Mucosa of stomach (tissue), 1 donor: ENCODE measurements at regions not wholly inside any gene's neighbourhood (a gene's known extent, or its start where the extent isn't known, plus 50 kb on each side); places are given as distances from the start of the nearest gene placed in this dataset.

ENCODE experiments used
- H3K27me3 ChIP-seq: one replicate; pipeline ENCODE4 v1.7.0; 2013; ENCODE audit warnings: mild to moderate bottlenecking, low read length; ENCODE audit not compliant: control insufficient read depth, insufficient read depth
- H3K36me3 ChIP-seq: one replicate; pipeline ENCODE4 v1.7.0; 2013; ENCODE audit warnings: low read length; ENCODE audit not compliant: control insufficient read depth, insufficient read depth
- H3K4me1 ChIP-seq: one replicate; pipeline ENCODE4 v1.7.0; 2013; ENCODE audit warnings: mild to moderate bottlenecking, low read length; ENCODE audit not compliant: control insufficient read depth, insufficient read depth
- H3K4me3 ChIP-seq: one replicate; pipeline ENCODE4 v1.7.0; 2013; ENCODE audit warnings: low read length
- H3K9ac ChIP-seq: one replicate; pipeline ENCODE4 v1.7.0; 2013; ENCODE audit warnings: mild to moderate bottlenecking, low read length, moderate library complexity
- H3K9me3 ChIP-seq: one replicate; pipeline ENCODE4 v1.7.0; 2013; ENCODE audit warnings: mild to moderate bottlenecking, low read length, moderate library complexity; ENCODE audit not compliant: control insufficient read depth
- donor health status: Pancreatic carcinoma.

DNA sequence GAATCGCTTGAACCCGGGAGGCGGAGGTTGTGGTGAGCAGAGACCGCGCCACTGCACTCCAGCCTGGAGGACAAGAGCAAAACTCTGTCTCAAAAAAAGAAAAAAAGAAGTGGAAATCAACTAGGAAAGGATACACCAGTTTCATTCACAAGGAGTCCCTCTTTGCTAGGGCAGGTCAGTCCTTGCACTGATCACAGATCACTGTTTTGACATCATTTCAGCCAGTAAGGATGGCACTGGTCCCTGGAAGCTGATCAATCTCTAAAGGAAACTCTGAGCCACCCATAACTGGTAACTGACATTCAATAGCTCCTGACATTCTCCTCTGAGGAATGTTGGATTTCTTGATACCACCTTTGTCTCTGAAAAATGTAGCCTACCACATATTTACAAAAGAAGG is 243.1 kb upstream of the SLC35B3 start:
- H3K9ac ChIP-seq, result no peak overlapping the region
- H3K4me1 ChIP-seq, result no peaks in the 10 kb centered on the region
- H3K36me3 ChIP-seq, result no peaks in the 10 kb centered on the region
- no peaks in the 10 kb centered on the region for H3K27me3 ChIP-seq
- H3K4me3 ChIP-seq, result no peak overlapping the region
- no peaks in the 10 kb centered on the region for H3K9me3 ChIP-seq

DNA sequence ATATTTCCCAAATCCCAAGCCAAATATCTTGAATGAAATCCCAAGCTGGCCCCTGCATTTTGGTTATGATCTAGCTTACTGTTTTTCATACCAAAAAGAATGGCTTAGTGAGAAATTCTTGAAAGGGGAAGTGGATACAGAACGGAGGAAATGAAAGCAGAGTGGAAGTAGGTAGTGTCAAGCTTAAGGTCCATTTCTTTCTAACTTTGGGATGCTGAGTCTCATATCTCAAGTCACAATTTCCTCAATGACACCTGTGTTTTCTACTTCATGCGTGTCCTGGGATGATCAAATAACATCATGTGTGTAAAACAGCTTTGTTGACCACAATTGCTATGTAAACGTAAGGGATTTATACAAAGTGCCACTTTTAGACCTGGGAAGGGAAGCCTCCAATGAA is 238.8 kb upstream of the SLC35B3 start:
- no peaks in the 10 kb centered on the region for H3K36me3 ChIP-seq
- no peaks in the 10 kb centered on the region for H3K9me3 ChIP-seq
- H3K4me1 ChIP-seq, result no peaks in the 10 kb centered on the region
- H3K27me3 ChIP-seq, result no peaks in the 10 kb centered on the region
- no peak overlapping the region for H3K9ac ChIP-seq
- H3K4me3 ChIP-seq, result no peak overlapping the region

DNA sequence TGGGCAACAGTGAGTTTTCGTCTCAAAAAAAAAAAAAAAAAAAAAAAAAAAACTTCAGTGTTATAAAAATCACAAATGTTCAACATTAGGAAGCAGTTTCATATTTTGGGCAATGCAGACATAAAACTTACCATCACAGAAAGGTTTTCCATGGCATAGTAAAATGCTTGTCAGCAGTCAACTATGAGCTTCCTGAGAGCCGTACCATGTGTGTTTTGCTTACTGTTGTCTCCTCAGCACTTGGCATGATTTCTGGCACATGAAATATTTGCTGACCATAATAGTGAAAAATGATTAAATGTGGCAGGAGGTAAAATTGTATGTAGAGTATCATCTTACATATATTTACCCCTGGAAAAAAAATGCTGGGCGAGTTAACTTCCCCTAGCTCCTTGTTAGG is 237.5 kb upstream of the SLC35B3 start:
- Histone ChIP-seq H3K9ac (no peak overlapping the region), H3K36me3 (no peaks in the 10 kb centered on the region), H3K4me1 (no peaks in the 10 kb centered on the region)

DNA sequence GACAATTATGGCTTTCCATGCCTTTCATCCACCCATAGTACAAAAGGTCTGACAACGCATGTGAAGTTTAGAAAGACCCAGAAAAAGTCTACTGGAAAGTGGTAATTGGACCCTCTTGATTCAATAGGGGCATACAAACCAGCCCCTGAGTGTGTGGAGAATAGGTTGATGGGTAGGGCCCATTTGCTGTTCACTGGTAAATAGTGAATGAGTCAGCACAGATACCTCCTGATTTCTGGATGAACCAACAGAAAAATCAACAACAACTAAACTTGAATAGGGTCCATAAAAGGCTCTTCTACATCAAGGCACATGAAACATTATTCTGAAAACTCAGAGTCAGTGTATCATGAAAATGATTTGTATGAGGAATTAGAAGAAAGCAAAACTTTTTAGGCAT is 235.4 kb upstream of the SLC35B3 start:
- H3K9ac ChIP-seq, result no peak overlapping the region
- H3K36me3 ChIP-seq, result no peaks in the 10 kb centered on the region
- no peaks in the 10 kb centered on the region for H3K27me3 ChIP-seq
- no peak overlapping the region for H3K4me3 ChIP-seq
- no peaks in the 10 kb centered on the region for H3K4me1 ChIP-seq
- no peaks in the 10 kb centered on the region for H3K9me3 ChIP-seq

More for the DNA sequence above, 237.5 kb upstream of the SLC35B3 start:
- no peaks in the 10 kb centered on the region for H3K27me3 ChIP-seq
- H3K4me3 ChIP-seq, result no peak overlapping the region
- H3K9me3 ChIP-seq, result no peaks in the 10 kb centered on the region

DNA sequence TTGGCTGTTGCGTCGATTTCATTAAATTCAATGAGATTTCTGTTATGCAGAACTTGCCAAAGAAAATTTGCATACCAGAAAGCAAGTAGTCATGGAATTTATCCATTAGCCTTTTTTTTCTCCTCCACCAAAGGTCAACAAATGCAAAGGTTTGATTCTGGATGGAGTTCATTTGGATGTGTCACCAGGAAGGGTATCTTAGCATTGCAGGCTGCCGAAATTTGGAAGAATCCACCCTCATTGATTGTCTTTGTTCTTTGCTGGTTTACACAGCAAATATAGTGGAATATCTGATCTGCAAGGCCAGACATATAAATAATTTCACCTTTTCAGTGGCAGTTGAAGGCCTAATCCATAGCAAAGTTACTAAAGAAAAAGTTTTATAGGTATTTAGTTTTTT is 229.4 kb upstream of the SLC35B3 start:
- Histone ChIP-seq H3K9ac (no peak overlapping the region), H3K36me3 (no peaks in the 10 kb centered on the region)

DNA sequence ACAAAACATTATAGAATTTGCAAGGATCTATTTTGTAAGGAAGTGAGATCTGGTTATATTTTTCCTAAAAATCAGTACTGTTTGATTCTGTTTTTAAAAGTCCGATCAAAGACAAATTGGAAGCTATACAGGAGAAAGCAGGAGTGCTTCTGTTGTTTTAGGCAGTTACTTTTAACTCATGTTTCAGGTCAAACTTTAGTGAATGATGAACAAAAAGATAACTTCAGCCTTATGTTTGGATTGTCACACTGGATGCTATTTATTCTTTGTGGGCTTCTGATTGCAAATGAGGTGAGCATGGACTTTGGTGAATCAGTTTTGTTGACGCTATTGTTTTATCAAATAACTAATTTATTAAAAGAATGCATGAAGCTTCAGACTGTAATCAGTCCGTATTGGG is 228.7 kb upstream of the SLC35B3 start:
- no peak overlapping the region for H3K9ac ChIP-seq
- H3K9me3 ChIP-seq, result no peaks in the 10 kb centered on the region
- H3K27me3 ChIP-seq, result no peaks in the 10 kb centered on the region
- H3K4me1 ChIP-seq, result no peaks in the 10 kb centered on the region
- no peaks in the 10 kb centered on the region for H3K36me3 ChIP-seq
- H3K4me3 ChIP-seq, result no peak overlapping the region

More for the DNA sequence above, 229.4 kb upstream of the SLC35B3 start:
- Histone ChIP-seq H3K27me3 (no peaks in the 10 kb centered on the region), H3K4me3 (no peak overlapping the region), H3K9me3 (no peaks in the 10 kb centered on the region), H3K4me1 (no peaks in the 10 kb centered on the region)

DNA sequence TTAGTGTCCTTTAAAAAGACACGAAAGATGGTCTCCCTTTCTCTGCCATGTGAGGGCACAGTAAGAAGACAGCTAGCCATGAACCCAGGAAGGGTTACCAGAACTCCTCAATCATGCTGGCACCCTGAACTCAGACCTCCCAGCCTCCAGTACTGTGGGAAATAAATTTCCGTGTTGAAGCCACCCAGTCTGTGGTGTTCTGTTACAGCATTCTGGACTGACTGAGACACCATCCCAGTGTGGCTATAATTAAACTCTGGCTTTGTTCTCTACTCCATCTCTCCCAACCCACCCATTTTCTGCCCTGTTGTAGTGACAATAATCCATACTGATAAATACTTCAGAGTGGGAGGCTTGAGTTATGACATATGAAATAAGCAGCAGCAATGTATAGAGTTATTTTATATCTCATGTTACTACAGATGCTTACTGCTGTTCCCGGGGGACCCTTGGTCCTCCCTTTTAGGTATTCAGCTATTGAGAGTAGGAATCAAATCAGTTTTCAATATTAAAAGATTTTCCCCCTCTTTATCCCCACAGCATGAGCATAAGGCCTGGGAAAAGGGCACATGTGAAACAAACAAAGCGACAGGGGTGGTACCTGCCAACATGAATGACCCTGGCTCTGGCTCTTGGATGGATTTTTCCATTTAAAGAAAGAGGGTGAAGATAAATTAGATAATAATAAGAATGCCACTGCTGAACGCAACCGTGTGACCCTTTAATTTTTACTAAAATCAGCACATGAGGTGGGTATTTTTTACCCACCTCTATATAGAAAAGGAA is 224.3 kb upstream of the SLC35B3 start:
- no peaks in the 10 kb centered on the region for H3K4me1 ChIP-seq
- H3K36me3 ChIP-seq, result no peaks in the 10 kb centered on the region
- H3K4me3 ChIP-seq, result no peak overlapping the region
- no peaks in the 10 kb centered on the region for H3K27me3 ChIP-seq
- H3K9me3 ChIP-seq, result no peaks in the 10 kb centered on the region
- H3K9ac ChIP-seq, result no peak overlapping the region

DNA sequence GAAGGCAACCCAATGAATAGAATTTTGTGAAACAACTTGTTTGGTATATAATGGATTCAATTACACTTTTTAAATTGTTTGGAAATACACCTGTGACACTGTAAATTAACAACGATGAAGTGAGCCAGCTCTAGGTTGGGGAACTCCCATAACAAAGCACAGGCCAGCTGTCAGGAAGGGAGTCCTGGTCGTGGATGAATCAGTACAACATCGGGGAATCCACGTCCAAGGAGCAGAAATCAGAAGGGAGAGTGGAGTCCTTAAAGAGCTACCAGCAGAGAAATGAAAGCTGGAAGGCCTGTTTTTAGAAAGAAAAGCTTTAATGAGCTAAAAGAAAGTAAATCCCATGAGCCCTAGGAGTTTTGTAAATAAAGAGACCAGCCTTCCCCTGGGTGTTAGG is 223.1 kb upstream of the SLC35B3 start:
- Histone ChIP-seq H3K36me3 (no peaks in the 10 kb centered on the region), H3K9ac (no peak overlapping the region), H3K4me1 (no peaks in the 10 kb centered on the region), H3K4me3 (no peak overlapping the region), H3K27me3 (no peaks in the 10 kb centered on the region), H3K9me3 (no peaks in the 10 kb centered on the region)

DNA sequence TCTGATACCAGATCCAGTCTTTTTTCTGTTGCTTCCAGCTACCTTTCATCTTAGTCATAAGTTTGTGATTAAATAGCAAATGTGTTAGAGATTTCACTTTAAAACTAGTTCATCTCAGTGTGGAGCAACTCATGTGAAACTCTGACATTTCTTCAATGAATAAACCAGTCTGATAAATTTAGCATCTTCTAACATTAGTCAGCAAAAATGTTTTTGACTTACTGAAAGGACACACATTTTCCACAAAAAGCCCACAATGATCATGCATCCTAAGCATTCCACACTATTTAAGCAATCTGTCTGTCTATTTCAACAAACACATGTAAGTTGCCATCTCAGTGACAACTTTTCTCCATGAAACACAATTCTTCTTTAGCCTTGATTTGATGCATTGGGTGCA is 222.2 kb upstream of the SLC35B3 start:
- Histone ChIP-seq H3K9me3 (no peaks in the 10 kb centered on the region), H3K27me3 (no peaks in the 10 kb centered on the region), H3K9ac (no peak overlapping the region), H3K4me1 (no peaks in the 10 kb centered on the region), H3K4me3 (no peak overlapping the region), H3K36me3 (no peaks in the 10 kb centered on the region)

DNA sequence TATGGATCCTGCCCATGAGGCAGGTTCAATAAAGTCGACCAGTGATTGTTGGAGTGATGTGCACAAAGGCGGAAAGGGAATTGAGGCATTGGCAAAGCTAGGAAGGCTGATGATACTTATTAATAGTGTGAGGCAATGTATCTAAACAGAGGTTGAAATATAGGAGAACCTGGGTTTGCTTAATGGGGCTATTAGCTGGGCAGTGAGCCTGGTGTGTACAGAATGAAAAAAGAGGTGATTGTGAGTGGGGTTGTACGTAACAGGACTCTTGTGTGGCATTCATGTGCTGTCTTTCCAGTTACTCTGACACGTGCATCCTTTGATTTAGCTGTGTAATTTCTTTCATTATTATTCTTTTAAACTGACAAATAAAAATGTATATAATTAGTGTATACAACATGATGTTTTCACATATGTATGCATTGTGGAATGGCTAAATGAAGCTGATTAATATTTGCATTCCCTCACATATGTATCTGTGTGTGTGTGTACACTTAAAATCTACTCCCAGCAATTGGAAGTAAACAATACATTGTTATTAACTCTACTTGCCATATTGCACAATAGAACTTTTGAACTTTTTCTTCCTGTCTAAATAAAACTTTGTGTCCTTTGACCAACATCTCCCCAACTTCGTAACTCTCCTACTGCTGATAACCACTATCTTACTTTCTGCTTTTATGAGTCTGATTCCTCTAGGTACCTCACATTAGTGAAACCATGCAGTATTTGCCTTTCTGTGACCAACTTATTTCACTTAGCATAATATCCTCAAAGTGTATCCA is 220.5 kb upstream of the SLC35B3 start:
- no peaks in the 10 kb centered on the region for H3K4me1 ChIP-seq
- no peak overlapping the region for H3K4me3 ChIP-seq
- no peaks in the 10 kb centered on the region for H3K27me3 ChIP-seq
- H3K36me3 ChIP-seq, result no peaks in the 10 kb centered on the region
- H3K9me3 ChIP-seq, result no peaks in the 10 kb centered on the region
- H3K9ac ChIP-seq, result no peak overlapping the region

DNA sequence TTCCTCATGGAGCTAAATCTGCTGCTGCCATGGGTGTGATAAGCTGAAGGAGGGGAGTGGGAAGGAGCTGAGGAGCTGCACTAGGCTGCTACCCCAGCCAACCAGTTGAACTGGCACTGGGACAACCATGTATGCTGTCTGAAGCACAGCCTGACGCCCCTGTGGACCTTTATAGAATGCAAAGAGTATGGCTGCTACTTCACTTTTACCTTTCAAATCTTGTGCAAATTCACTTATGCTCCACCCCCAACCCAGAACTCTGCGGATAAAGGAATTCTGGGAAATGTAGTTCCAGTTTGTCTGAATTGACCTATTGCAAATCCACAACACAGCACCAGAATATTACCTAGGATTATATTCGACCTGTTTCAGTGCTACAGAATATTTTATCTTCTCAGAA is 217.4 kb upstream of the SLC35B3 start:
- Histone ChIP-seq H3K27me3 (no peaks in the 10 kb centered on the region), H3K4me1 (no peaks in the 10 kb centered on the region), H3K9me3 (no peaks in the 10 kb centered on the region), H3K4me3 (no peak overlapping the region), H3K9ac (no peak overlapping the region), H3K36me3 (no peaks in the 10 kb centered on the region)

DNA sequence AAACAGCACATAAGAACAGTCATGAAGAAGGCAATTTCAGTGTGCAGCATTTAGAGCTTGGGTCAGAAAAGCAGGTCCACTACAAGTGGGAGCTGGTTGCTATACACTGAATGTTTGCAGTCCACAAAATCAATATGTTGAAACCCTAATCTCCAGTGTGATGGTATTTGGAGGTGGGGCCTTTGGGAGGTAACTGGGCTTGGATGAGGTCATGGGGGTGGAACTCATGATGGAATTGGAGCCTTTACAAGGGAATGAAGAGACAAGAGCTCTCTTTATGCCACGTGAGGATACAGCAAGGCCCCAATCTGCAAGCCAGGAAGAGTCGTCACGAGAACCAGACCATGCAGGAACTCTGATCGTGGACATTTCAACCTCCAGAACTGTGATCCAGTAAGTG is 216.7 kb upstream of the SLC35B3 start:
- no peak overlapping the region for H3K9ac ChIP-seq
- no peaks in the 10 kb centered on the region for H3K4me1 ChIP-seq
- no peaks in the 10 kb centered on the region for H3K9me3 ChIP-seq
- H3K36me3 ChIP-seq, result no peaks in the 10 kb centered on the region
- H3K4me3 ChIP-seq, result no peak overlapping the region
- H3K27me3 ChIP-seq, result no peaks in the 10 kb centered on the region
